WERI-Rb-1 (cell line): ENCODE measurements at regions not wholly inside any gene's neighbourhood (a gene's known extent, or its start where the extent isn't known, plus 50 kb on each side); places are given as distances from the start of the nearest gene placed in this dataset.
"Not testable (repeated sequence)": the region's sequence is repeated elsewhere in the genome, so short reads cannot be mapped to it uniquely, and the experiment has no call there.

Experiments
- DNase-seq: peaks from one replicate; pipeline ENCODE4 v3.0.0-alpha.2; 2020
- H3K27ac ChIP-seq: fragments of 250-450 bp; sonication (Bioruptor Pico); 2 replicates; pipeline ENCODE4 v1.5.1; 2020; ENCODE audit warnings: mild to moderate bottlenecking, moderate library complexity
- H3K27me3 ChIP-seq: fragments of 250-450 bp; sonication (Bioruptor Pico); 2 replicates; pipeline ENCODE4 v1.5.1; 2021; ENCODE audit warnings: mild to moderate bottlenecking, low read depth, moderate library complexity; ENCODE audit not compliant: insufficient read depth, severe bottlenecking
- H3K36me3 ChIP-seq: fragments of 250-450 bp; sonication (Bioruptor Pico); 2 replicates; pipeline ENCODE4 v1.5.1; 2020; ENCODE audit warnings: mild to moderate bottlenecking, moderate library complexity
- H3K4me3 ChIP-seq: 2 replicates; pipeline ENCODE4 v1.5.1; 2011; ENCODE audit warnings: low read depth, mild to moderate bottlenecking, control low read depth, low read length
- H3K9me3 ChIP-seq: fragments of 250-450 bp; sonication (Bioruptor Pico); 2 replicates; pipeline ENCODE4 v1.5.1; 2021; ENCODE audit warnings: mild to moderate bottlenecking, moderate library complexity; ENCODE audit not compliant: severe bottlenecking
- CTCF ChIP-seq: IDR thresholded peaks from 2 replicates; pipeline ENCODE4 v1.5.1; 2011; ENCODE audit warnings: low read depth, mild to moderate bottlenecking, control low read depth, inconsistent platforms, low read length

GRCh38 chr5:2353871-2354440, 397.5 kb downstream of the IRX2 start:
- Histone ChIP-seq H3K36me3 (no peaks in the 10 kb centered on the region), H3K27me3 (peaks cover 74% of the 10 kb centered on the region), H3K4me3 (no peak overlapping the region), H3K27ac (no peak overlapping the region), H3K9me3 (peaks cover 3% of the 10 kb centered on the region)
- DNase-seq = no peak
- TF ChIP-seq CTCF = no peak

- TF ChIP-seq CTCF = no peak
- Histone ChIP-seq H3K27me3 (peaks cover 73% of the 10 kb centered on the region), H3K36me3 (no peaks in the 10 kb centered on the region), H3K4me3 (no peak overlapping the region), H3K9me3 (peaks cover 3% of the 10 kb centered on the region), H3K27ac (no peak overlapping the region)
- no peak for DNase-seq
Observed at GRCh38 chr5:2353211-2353610, 398.3 kb downstream of the IRX2 start.

DNA sequence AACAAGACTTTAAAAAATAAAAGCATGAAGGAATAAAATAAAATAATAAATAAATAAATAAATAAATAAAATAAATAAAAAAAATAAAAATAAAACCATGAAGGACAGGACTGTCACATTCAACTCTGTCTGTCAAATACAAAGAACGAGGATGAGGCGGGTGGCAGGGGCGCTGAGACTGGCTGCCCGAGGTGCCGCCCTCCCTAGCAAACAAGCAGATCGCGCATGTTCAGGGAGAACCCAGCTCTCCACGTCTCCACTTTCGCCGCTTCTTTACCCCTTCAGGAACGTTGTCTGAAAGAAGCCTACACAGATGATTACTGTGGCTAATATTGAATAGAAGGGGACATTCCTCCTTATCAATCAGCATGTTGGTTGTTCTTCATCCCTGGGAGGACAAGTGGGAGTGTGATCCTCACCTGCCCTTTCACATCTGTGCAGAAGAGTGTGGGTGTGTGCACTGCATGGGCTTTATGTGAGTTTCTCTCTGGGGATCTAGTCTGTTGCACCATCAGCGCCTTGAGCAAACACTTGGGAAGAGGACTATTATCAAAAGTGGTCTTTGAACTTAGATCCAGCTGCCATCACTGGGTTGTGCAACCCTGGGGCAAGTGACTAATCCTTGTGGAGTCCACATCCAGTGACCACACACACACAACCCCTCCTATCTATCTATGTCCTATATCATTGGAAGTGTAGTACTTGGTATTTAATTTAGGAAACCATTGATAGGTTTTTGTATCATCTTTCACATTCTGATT, 399.2 kb downstream of the IRX2 start:
- TF ChIP-seq CTCF = no peak
- DNase-seq = no peak

DNA sequence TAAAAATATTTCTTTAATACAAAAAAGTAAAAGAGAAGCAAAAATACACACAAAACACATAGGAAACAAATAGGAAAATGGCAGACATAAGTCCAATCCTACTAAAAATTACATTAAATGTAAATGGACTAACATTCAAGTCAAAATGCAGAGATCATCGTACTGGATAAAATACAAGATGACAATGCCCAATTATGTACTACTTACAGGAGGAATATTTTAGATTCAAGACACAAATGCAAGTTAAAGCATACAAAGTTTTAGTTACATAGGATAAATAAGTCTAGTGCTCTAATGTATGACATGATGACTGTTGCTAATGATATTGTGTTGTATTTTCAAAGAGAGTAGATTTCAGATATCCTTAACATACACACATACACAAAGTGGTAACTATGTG, 401.7 kb downstream of the IRX2 start:
- not testable (repeated sequence) for DNase-seq, H3K36me3 ChIP-seq, H3K27ac ChIP-seq, H3K4me3 ChIP-seq, H3K9me3 ChIP-seq
- peaks cover 78% of the 10 kb centered on the region for H3K27me3 ChIP-seq

More for the DNA sequence above, 399.2 kb downstream of the IRX2 start:
- Histone ChIP-seq H3K36me3 (no peaks in the 10 kb centered on the region), H3K4me3 (no peak overlapping the region), H3K27ac (no peak overlapping the region), H3K27me3 (peaks cover 79% of the 10 kb centered on the region), H3K9me3 (peaks cover 3% of the 10 kb centered on the region)

GRCh38 chr5:2338686-2339085, 412.8 kb downstream of the IRX2 start:
- no peak overlapping the region for H3K27ac ChIP-seq
- H3K4me3 ChIP-seq = no peak overlapping the region
- no peak for DNase-seq
- H3K9me3 ChIP-seq = no peaks in the 10 kb centered on the region
- TF ChIP-seq CTCF = no peak
- no peaks in the 10 kb centered on the region for H3K36me3 ChIP-seq
- H3K27me3 ChIP-seq = peaks cover 88% of the 10 kb centered on the region

DNA sequence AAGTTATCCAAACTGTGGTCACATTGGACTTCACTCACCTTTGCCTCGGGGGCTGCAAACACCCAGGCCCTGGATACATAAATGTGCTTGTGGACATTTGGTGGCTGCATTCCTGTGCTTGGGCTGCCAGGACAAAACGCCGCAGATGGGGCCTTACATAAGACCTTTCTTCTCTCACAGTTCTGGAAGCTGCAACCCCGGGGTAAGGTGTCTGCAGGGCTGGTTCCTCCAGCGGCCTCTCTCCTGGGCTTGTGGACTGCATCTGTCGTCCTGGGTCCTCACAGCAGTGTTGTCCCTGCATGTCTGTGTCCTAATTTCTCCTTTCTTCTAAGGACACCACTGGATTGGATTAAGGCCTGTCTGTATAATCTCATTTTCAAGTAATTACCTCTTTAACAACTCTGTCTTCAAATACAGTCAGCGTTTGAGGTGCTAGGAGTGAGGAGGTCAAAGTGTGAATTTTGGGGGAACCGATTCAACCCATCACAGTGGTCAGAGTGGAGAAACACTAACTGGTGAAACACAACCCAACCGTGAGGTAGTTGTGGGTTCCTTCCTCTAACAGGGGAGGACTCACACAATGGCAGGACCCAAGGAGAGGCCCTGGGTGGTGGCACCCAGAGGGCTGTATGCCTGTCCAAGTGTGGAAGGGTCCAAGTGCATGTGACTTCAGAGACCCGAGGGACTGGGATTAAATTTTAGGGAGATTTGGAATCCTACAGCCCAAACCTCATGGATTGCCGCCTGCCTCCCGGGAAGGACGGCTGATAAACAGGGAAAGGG, 415.6 kb downstream of the IRX2 start:
- H3K27me3 ChIP-seq = peaks cover 92% of the 10 kb centered on the region
- no peak overlapping the region for H3K27ac ChIP-seq
- no peak overlapping the region for H3K4me3 ChIP-seq
- TF ChIP-seq CTCF = no peak
- DNase-seq = no peak
- no peaks in the 10 kb centered on the region for H3K36me3 ChIP-seq
- H3K9me3 ChIP-seq = no peaks in the 10 kb centered on the region
